Endothelial cell of umbilical vein (primary cell): ENCODE measurements at regions not wholly inside any gene's neighbourhood (a gene's known extent, or its start where the extent isn't known, plus 50 kb on each side); places are given as distances from the start of the nearest gene placed in this dataset.

Experiments
- BruUV-seq: library from RNA; stranded (reverse); fragments of 400-500 nt; replicated peaks from 2 replicates; lab custom pipeline; 2021; lab: Mats Ljungman, UMichigan
- CTCF ChIA-PET: fragments of 300-600, 350-600 bp; sonication (Branson Sonifier 250); formaldehyde crosslinking; loops from one replicate; lab custom pipeline; 2021; ENCODE audit warnings: antibody characterized with exemption, inconsistent platforms; lab: Charles Lee
- POLR2A ChIA-PET: fragments of 300-600, 350-600 bp; sonication (Branson Sonifier 250); formaldehyde crosslinking; loops from one replicate; lab custom pipeline; 2021; ENCODE audit warnings: antibody characterized with exemption, inconsistent platforms; lab: Charles Lee
- DNase-seq: peaks from one replicate; pipeline ENCODE4 v3.0.0-alpha.2; 2011; ENCODE audit warnings: low read depth, low spot score
- FAIRE-seq: peaks from 2 replicates; lab custom pipeline; 2011; peaks lifted over from hg19 to GRCh38; lab: Jason Lieb, UNC
- H2AFZ ChIP-seq: 2 replicates; pipeline ENCODE4 v1.6.0; 2012; ENCODE audit warnings: low read depth, low read length, control low read depth, inconsistent platforms
- H3K27ac ChIP-seq: 2 replicates; pipeline ENCODE4 v1.5.1; 2011; ENCODE audit warnings: low read depth, mild to moderate bottlenecking, control low read depth, low read length, moderate library complexity; ENCODE audit not compliant: insufficient read depth
- H3K27me3 ChIP-seq, 2 experiments: 2 replicates each; pipeline versions ENCODE4 v1.6.0 to v1.6.1; 2011; ENCODE audit warnings: low read length in 2 of 2, mixed read lengths in 1 of 2; ENCODE audit not compliant: control insufficient read depth in 2 of 2, insufficient read depth in 2 of 2
- H3K36me3 ChIP-seq, 2 experiments: 2 replicates in 1 of 2; 3 replicates in 1 of 2; pipeline ENCODE4 v1.5.1; 2011; ENCODE audit warnings: low read length in 2 of 2, mild to moderate bottlenecking in 1 of 2, moderate library complexity in 1 of 2; ENCODE audit not compliant: control insufficient read depth in 2 of 2, insufficient read depth in 2 of 2; ENCODE audit errors: extremely low read depth in 1 of 2
- H3K4me1 ChIP-seq: 3 replicates; pipeline ENCODE4 v1.5.1; 2011; ENCODE audit warnings: mild to moderate bottlenecking, low read length; ENCODE audit not compliant: control insufficient read depth, insufficient read depth; ENCODE audit errors: extremely low read depth
- H3K4me2 ChIP-seq: 2 replicates; pipeline ENCODE4 v1.6.1; 2011; ENCODE audit warnings: low read length, control low read depth, mixed read lengths; ENCODE audit not compliant: insufficient read depth
- H3K4me3 ChIP-seq, 3 experiments: fragments of 200-600 bp in 1 of 3; sonication (generic), shearing (Covaris generic) in 1 of 3; replicated peaks in 1 of 3; 2 replicates each; pipeline ENCODE4 v1.5.1; 2011 to 2016; ENCODE audit warnings: control low read depth in 3 of 3, low read length in 3 of 3, mild to moderate bottlenecking in 2 of 3, inconsistent platforms in 1 of 3, low read depth in 1 of 3, moderate library complexity in 1 of 3; ENCODE audit not compliant: insufficient read depth in 1 of 3
- H3K79me2 ChIP-seq: 2 replicates; pipeline ENCODE4 v1.6.0; 2012; ENCODE audit warnings: low read length, inconsistent platforms; ENCODE audit not compliant: control insufficient read depth, insufficient read depth
- H3K9ac ChIP-seq: replicated peaks from 2 replicates; pipeline ENCODE3; 2011; ENCODE audit warnings: low read length, control low read depth; ENCODE audit not compliant: insufficient read depth; ENCODE audit errors: extremely low read depth
- H3K9me1 ChIP-seq: replicated peaks from 3 replicates; pipeline ENCODE4 v1.6.0; 2011; ENCODE audit warnings: mild to moderate bottlenecking, low read length; ENCODE audit not compliant: control insufficient read depth, insufficient read depth; ENCODE audit errors: extremely low read depth
- H3K9me3 ChIP-seq: replicated peaks from 2 replicates; pipeline ENCODE4 v1.5.1; 2012; ENCODE audit warnings: low read length, inconsistent platforms; ENCODE audit not compliant: control insufficient read depth, insufficient read depth
- H4K20me1 ChIP-seq: replicated peaks from 2 replicates; pipeline ENCODE3; 2011; ENCODE audit warnings: mild to moderate bottlenecking, low read length; ENCODE audit not compliant: control insufficient read depth, insufficient read depth; ENCODE audit errors: extremely low read depth
- EZH2 ChIP-seq: IDR thresholded peaks from 2 replicates; pipeline ENCODE4 v1.6.1; 2012; ENCODE audit warnings: borderline replicate concordance, low read depth, mild to moderate bottlenecking, moderate library complexity, low read length, inconsistent platforms; ENCODE audit not compliant: severe bottlenecking
- FOS ChIP-seq: IDR thresholded peaks from 2 replicates; pipeline ENCODE4 v1.6.1; 2011; ENCODE audit warnings: mild to moderate bottlenecking, low read length, moderate library complexity, borderline replicate concordance; ENCODE audit not compliant: insufficient read depth
- GATA2 ChIP-seq: IDR thresholded peaks from 2 replicates; pipeline ENCODE4 v1.7.0; 2011; ENCODE audit warnings: low read depth, mild to moderate bottlenecking, moderate library complexity, mixed read lengths, low read length; ENCODE audit not compliant: insufficient read length, insufficient read depth
- JUN ChIP-seq: IDR thresholded peaks from 2 replicates; pipeline ENCODE4 v1.6.1; 2011; ENCODE audit warnings: borderline replicate concordance, low read depth; ENCODE audit not compliant: insufficient read length, insufficient read depth
- MAX ChIP-seq: IDR thresholded peaks from 2 replicates; pipeline ENCODE4 v1.6.1; 2011; ENCODE audit not compliant: insufficient read depth, insufficient read length
- MYC ChIP-seq: IDR thresholded peaks from one replicate; pipeline ENCODE4 v1.6.1; 2011; ENCODE audit warnings: mild to moderate bottlenecking, low read depth, low read length
- POLR2A ChIP-seq: IDR thresholded peaks from 2 replicates; pipeline ENCODE4 v1.6.1; 2012; ENCODE audit warnings: low read depth, mild to moderate bottlenecking, control low read depth, low read length
- POLR2AphosphoS5 ChIP-seq: IDR thresholded peaks from 2 replicates; pipeline ENCODE4 v1.6.1; 2012; ENCODE audit warnings: low read depth, mild to moderate bottlenecking, control low read depth, low read length, moderate library complexity; ENCODE audit not compliant: insufficient read depth
- dilution Hi-C: fragments of 300-500 bp; cut with MboI; formaldehyde crosslinking; loops from one replicate; pipeline ENCODE4 v1.15.0; 2019; ENCODE audit warnings: low sequenced_read_pairs; ENCODE audit not compliant: extremely low pct_ligation_motif_present
- intact Hi-C: fragments of 100-400 bp; cut with micrococcal nuclease; formaldehyde crosslinking; loops from one replicate; pipeline ENCODE4 v1.10.0; 2022
- TF ChIP-seq, protein P1 (sequence below), 2 donors: IDR thresholded peaks; 1 replicate in 1 of 2; 2 replicates in 1 of 2; pipeline ENCODE4 v1.5.1; 2011; ENCODE audit warnings: low read length in 2 of 2, mild to moderate bottlenecking in 2 of 2, moderate library complexity in 2 of 2, control low read depth in 1 of 2, inconsistent platforms in 1 of 2, low read depth in 1 of 2; ENCODE audit not compliant: insufficient read depth in 1 of 2; ENCODE audit errors: extremely low read depth in 1 of 2

DNA sequence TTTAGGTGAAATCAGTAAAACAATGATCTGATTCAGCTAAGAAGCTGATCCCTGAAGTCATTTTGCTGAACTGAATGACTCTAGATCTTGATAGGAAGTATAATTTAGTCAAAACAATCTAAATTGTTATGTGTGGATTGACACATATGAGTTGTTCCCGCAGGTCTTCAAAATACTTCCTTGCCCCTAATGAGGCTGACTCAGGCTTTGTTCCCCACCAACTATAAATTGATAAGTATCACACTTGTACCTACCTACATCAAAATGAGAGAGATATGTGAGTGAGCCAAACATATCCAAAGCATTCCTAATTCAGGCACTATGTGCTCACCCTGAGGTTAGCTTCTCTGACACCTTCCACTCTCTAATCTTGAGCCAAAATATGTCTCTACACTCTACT, 507.1 kb downstream of the PLPP3 start:
- peak overlapping the region; percentile 26 for H2AFZ ChIP-seq
- H3K36me3 ChIP-seq: no peaks in the 10 kb centered on the region
- no peak overlapping the region for H3K27ac ChIP-seq
- DNase-seq: peak; percentile 56
- H3K79me2 ChIP-seq: no peaks in the 10 kb centered on the region
- no TSS peak for BruUV-seq
- dilution Hi-C loops (no loop called here), intact Hi-C loops (loop anchor here (5.0 kb wide), 2 partner anchors 230 to 760 kb away; no protein-coding TSS in a partner anchor)
- ChIA-PET CTCF (no interaction called here), POLR2A (no interaction called here)
- no peak overlapping the region for H3K9ac ChIP-seq
- H3K4me3 ChIP-seq: no peak overlapping the region
- H3K4me2 ChIP-seq: peak overlapping the region; percentile 19
- H3K4me1 ChIP-seq: peaks cover 50% of the 10 kb centered on the region
- H3K9me1 ChIP-seq: no peaks in the 10 kb centered on the region
- H4K20me1 ChIP-seq: no peaks in the 10 kb centered on the region
- no peaks in the 10 kb centered on the region for H3K27me3 ChIP-seq
- no peaks in the 10 kb centered on the region for H3K9me3 ChIP-seq
- peak; percentile 51 for TF ChIP-seq FOS
- TF ChIP-seq POLR2AphosphoS5: no peak
- TF ChIP-seq EZH2: no peak
- peak; percentile 68 for TF ChIP-seq GATA2
- peak; percentile 42 for FAIRE-seq

DNA sequence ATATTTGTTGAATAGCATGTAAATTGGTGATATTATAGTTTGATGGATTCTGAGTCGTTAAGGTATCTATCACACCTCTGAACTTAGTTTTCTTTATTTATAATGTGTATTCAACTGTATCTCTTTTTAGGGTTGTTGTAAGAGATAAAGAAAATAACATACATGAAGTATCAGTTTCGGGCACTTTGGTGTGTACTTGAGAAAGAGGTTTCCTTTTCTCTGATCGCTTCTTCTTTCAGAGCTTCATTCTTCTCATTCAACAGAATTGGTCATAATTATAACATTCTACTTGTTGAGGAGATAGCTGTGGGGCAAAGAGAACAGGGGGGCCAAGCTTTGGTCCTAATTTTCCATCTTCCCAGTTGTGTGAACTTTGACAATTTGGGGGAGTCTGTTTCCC, 508.0 kb downstream of the PLPP3 start:
- Histone ChIP-seq H2AFZ (no peak overlapping the region), H3K79me2 (no peaks in the 10 kb centered on the region), H3K36me3 (no peaks in the 10 kb centered on the region), H3K9me3 (no peaks in the 10 kb centered on the region), H3K9me1 (no peaks in the 10 kb centered on the region), H3K27ac (no peak overlapping the region), H3K4me2 (no peak overlapping the region), H3K9ac (no peak overlapping the region), H3K4me3 (no peak overlapping the region), H3K4me1 (peaks cover 50% of the 10 kb centered on the region), H4K20me1 (no peaks in the 10 kb centered on the region), H3K27me3 (no peaks in the 10 kb centered on the region)
- CTCF ChIA-PET: no interaction called here
- no TSS peak for BruUV-seq
- DNase-seq (no peak), FAIRE-seq (no peak)
- POLR2A ChIA-PET: no interaction called here
- intact Hi-C loops: loop anchor here (5.0 kb wide), 2 partner anchors 231 to 759 kb away; no protein-coding TSS in a partner anchor
- no peak for TF ChIP-seq POLR2A
- TF ChIP-seq MAX: no peak
- TF ChIP-seq POLR2AphosphoS5: no peak
- no peak for TF ChIP-seq MYC
- no peak for TF ChIP-seq EZH2
- no peak for TF ChIP-seq FOS
- no peak for TF ChIP-seq GATA2
- TF ChIP-seq JUN: no peak
- TF ChIP-seq, protein P1, sequence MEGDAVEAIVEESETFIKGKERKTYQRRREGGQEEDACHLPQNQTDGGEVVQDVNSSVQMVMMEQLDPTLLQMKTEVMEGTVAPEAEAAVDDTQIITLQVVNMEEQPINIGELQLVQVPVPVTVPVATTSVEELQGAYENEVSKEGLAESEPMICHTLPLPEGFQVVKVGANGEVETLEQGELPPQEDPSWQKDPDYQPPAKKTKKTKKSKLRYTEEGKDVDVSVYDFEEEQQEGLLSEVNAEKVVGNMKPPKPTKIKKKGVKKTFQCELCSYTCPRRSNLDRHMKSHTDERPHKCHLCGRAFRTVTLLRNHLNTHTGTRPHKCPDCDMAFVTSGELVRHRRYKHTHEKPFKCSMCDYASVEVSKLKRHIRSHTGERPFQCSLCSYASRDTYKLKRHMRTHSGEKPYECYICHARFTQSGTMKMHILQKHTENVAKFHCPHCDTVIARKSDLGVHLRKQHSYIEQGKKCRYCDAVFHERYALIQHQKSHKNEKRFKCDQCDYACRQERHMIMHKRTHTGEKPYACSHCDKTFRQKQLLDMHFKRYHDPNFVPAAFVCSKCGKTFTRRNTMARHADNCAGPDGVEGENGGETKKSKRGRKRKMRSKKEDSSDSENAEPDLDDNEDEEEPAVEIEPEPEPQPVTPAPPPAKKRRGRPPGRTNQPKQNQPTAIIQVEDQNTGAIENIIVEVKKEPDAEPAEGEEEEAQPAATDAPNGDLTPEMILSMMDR (IDR thresholded peaks at IDR 0.05; ENCODE audit: extremely low read depth in 1 of 2, insufficient read depth in 1 of 2, low read depth in 1 of 2, low read length in 2 of 2): no peak
- dilution Hi-C loops: no loop called here
